Vagina (tissue), 2 donors: ENCODE measurements at regions not wholly inside any gene's neighbourhood (a gene's known extent, or its start where the extent isn't known, plus 50 kb on each side); places are given as distances from the start of the nearest gene placed in this dataset.

ENCODE experiments used
- DNase-seq, 2 donors: peaks; one replicate each; pipeline ENCODE4 v3.0.0-alpha.2; 2017; ENCODE audit errors: extremely low spot score in 2 of 2
- H3K27ac ChIP-seq: fragments of 200-600 bp; sonication (generic); one replicate; pipeline ENCODE4 v1.5.1; 2019
- H3K27me3 ChIP-seq: fragments of 200-600 bp; sonication (generic); one replicate; pipeline ENCODE4 v1.5.1; 2019
- H3K36me3 ChIP-seq, 2 donors: fragments of 200-600 bp; sonication (generic); one replicate each; pipeline ENCODE4 v1.5.1; 2017 to 2019
- H3K4me1 ChIP-seq: fragments of 200-600 bp; sonication (generic); one replicate; pipeline ENCODE4 v1.5.1; 2019
- H3K4me3 ChIP-seq, 2 donors: fragments of 200-600 bp; sonication (generic); 1 replicate in 1 of 2; 2 replicates in 1 of 2; pipeline ENCODE4 v1.5.1; 2016 to 2019
- H3K9me3 ChIP-seq: fragments of 200-600 bp; sonication (generic); one replicate; pipeline ENCODE4 v1.5.1; 2019
- POLR2A ChIP-seq, 2 donors: fragments of 450-650 bp; IDR thresholded peaks; one replicate each; pipeline ENCODE4 v1.6.1; 2017; ENCODE audit warnings: antibody characterized with exemption in 2 of 2, mild to moderate bottlenecking in 2 of 2, moderate library complexity in 2 of 2
- POLR2AphosphoS5 ChIP-seq, 2 donors: sonication (generic); formaldehyde crosslinking; IDR thresholded peaks; one replicate each; pipeline ENCODE4 v1.9.0; 2017; ENCODE audit warnings: antibody characterized with exemption in 2 of 2, mild to moderate bottlenecking in 2 of 2, low read depth in 1 of 2; ENCODE audit not compliant: insufficient read depth in 1 of 2
- intact Hi-C: fragments of 100-400 bp; cut with DNase I; formaldehyde crosslinking; loops from one replicate; pipeline ENCODE4 v1.15.1; 2023
- TF ChIP-seq, protein P1 (sequence below), 3 experiments: fragments of 450-650 bp in 2 of 3; fragments of 200-600 bp in 1 of 3; sonication (generic) in 1 of 3; IDR thresholded peaks; one replicate each; pipeline ENCODE4 v1.5.1; 2017 to 2019; ENCODE audit warnings: antibody characterized with exemption in 3 of 3, mild to moderate bottlenecking in 2 of 3, moderate library complexity in 2 of 3

DNA sequence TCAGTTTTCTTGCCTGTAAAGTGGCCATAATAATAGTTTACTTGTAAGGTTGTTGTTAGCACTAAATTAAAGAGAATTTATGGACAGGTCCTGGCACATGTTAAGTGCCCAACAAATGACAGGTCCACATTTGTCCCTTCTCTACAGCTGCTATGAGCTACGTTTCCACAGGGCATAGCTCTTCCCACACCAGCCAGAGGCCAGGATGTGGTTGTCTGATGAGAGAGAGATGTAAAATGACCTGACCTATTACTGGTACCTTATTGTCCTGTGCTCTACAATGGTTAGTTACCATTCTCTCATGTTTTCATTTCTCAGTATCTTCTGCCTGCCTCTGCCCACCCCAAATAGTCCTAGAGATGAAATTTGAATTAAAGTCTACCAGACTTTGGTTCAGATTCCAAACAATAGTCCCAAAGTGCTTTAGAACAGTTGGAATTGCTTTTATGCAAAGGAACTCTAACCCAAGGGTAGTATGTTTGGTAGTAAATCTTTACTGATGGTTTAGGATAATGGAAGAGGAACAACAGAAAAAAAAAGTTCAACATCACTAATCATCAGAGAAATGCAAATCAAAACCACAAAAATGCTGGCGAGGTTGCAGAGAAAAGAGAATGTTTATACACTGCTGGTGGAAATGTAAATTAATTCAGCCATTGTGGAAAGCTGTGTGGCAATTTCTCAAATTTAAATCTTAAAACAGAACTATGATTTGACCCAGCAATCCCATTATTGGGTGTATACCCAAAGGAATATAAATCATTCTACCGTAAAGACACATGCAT lies 57.1 kb upstream of the ANKFN1 start:
- no peaks in the 10 kb centered on the region for H3K4me1 ChIP-seq

GRCh38 chr17:56098746-56099145 lies 54.5 kb upstream of the ANKFN1 start:
- Histone ChIP-seq H3K27me3 (no peaks in the 10 kb centered on the region), H3K9me3 (no peaks in the 10 kb centered on the region), H3K4me3 (no peak overlapping the region), H3K4me1 (no peaks in the 10 kb centered on the region), H3K27ac (no peak overlapping the region), H3K36me3 (no peaks in the 10 kb centered on the region)
- no peak for TF ChIP-seq POLR2AphosphoS5 (IDR thresholded peaks at IDR 0.05; ENCODE audit: insufficient read depth in 1 of 2, low read depth in 1 of 2)
- no peak for TF ChIP-seq POLR2A (IDR thresholded peaks at IDR 0.05)
- TF ChIP-seq, protein P1, sequence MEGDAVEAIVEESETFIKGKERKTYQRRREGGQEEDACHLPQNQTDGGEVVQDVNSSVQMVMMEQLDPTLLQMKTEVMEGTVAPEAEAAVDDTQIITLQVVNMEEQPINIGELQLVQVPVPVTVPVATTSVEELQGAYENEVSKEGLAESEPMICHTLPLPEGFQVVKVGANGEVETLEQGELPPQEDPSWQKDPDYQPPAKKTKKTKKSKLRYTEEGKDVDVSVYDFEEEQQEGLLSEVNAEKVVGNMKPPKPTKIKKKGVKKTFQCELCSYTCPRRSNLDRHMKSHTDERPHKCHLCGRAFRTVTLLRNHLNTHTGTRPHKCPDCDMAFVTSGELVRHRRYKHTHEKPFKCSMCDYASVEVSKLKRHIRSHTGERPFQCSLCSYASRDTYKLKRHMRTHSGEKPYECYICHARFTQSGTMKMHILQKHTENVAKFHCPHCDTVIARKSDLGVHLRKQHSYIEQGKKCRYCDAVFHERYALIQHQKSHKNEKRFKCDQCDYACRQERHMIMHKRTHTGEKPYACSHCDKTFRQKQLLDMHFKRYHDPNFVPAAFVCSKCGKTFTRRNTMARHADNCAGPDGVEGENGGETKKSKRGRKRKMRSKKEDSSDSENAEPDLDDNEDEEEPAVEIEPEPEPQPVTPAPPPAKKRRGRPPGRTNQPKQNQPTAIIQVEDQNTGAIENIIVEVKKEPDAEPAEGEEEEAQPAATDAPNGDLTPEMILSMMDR (IDR thresholded peaks at IDR 0.05): no peak
- no peak for DNase-seq
- intact Hi-C loops: no loop called here

More for the DNA sequence above, 57.1 kb upstream of the ANKFN1 start:
- TF ChIP-seq POLR2AphosphoS5 (IDR thresholded peaks at IDR 0.05; ENCODE audit: insufficient read depth in 1 of 2, low read depth in 1 of 2) (no peak), POLR2A (IDR thresholded peaks at IDR 0.05) (no peak)
- TF ChIP-seq, protein P1 (IDR thresholded peaks at IDR 0.05): no peak
- no peak overlapping the region for H3K27ac ChIP-seq
- H3K27me3 ChIP-seq: no peaks in the 10 kb centered on the region
- H3K9me3 ChIP-seq: no peaks in the 10 kb centered on the region
- intact Hi-C loops: no loop called here
- H3K4me3 ChIP-seq: no peak overlapping the region
- no peak for DNase-seq
- no peaks in the 10 kb centered on the region for H3K36me3 ChIP-seq

DNA sequence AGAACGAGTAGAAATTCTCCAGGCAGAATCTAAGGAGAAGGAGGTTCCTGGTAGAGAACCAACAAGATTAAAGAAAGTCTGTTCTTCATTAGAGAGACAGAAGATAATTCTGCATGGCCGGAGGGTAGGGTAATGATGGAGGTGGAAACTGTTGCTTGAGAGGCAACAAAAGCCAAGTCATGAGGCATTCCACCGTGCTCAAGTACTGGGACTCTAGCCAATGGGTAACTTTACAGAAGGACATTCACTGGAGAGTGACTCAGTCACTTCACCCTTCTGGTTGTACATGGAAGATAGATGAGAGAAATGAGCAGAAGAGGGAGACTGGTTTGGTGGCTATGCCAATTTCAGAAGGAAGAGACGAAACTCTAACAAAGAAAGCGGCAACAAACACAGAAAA lies 53.6 kb upstream of the ANKFN1 start:
- intact Hi-C loops: no loop called here
- no peak for DNase-seq

More for the DNA sequence above, 53.6 kb upstream of the ANKFN1 start:
- Histone ChIP-seq H3K4me1 (no peaks in the 10 kb centered on the region), H3K36me3 (no peaks in the 10 kb centered on the region), H3K27me3 (no peaks in the 10 kb centered on the region), H3K4me3 (no peak overlapping the region), H3K27ac (no peak overlapping the region), H3K9me3 (no peaks in the 10 kb centered on the region)
- TF ChIP-seq POLR2AphosphoS5 (IDR thresholded peaks at IDR 0.05; ENCODE audit: insufficient read depth in 1 of 2, low read depth in 1 of 2) (no peak), POLR2A (IDR thresholded peaks at IDR 0.05) (no peak)
- TF ChIP-seq, protein P1 (IDR thresholded peaks at IDR 0.05): no peak
